MM.1S (cell line): ENCODE measurements at regions not wholly inside any gene's neighbourhood (a gene's known extent, or its start where the extent isn't known, plus 50 kb on each side); places are given as distances from the start of the nearest gene placed in this dataset.

Experiments
- DNase-seq: peaks from one replicate; pipeline ENCODE4 v3.0.0-alpha.2; 2015
- H2AFZ ChIP-seq: fragments of 300-600 bp; sonication (generic); 2 replicates; pipeline ENCODE4 v1.6.0; 2016; ENCODE audit warnings: antibody characterized with exemption, low read length
- H3F3A ChIP-seq: fragments of 300-600 bp; sonication (generic); 2 replicates; pipeline ENCODE4 v1.6.1; 2016; ENCODE audit warnings: mild to moderate bottlenecking, antibody characterized with exemption, low read length, moderate library complexity, mixed read lengths; ENCODE audit not compliant: insufficient read depth
- H3K27ac ChIP-seq: fragments of 300-600 bp; sonication (generic); 2 replicates; pipeline ENCODE4 v1.5.1; 2016; ENCODE audit warnings: mild to moderate bottlenecking, low read length
- H3K27me3 ChIP-seq: fragments of 300-600 bp; sonication (generic); replicated peaks from 2 replicates; pipeline ENCODE4 v1.6.0; 2016; ENCODE audit warnings: low read length; ENCODE audit not compliant: insufficient read depth
- H3K36me3 ChIP-seq: fragments of 300-600 bp; sonication (generic); replicated peaks from 2 replicates; pipeline ENCODE4 v1.6.1; 2016; ENCODE audit warnings: mild to moderate bottlenecking, low read length, mixed read lengths; ENCODE audit not compliant: insufficient read depth
- H3K4me1 ChIP-seq: fragments of 300-600 bp; sonication (generic); 2 replicates; pipeline ENCODE4 v1.6.1; 2016; ENCODE audit warnings: low read length, mixed read lengths
- H3K4me2 ChIP-seq: fragments of 300-600 bp; sonication (generic); 2 replicates; pipeline ENCODE4 v1.6.0; 2016; ENCODE audit warnings: low read depth, low read length
- H3K4me3 ChIP-seq: fragments of 300-600 bp; sonication (generic); 2 replicates; pipeline ENCODE4 v1.5.1; 2016; ENCODE audit warnings: low read length, mixed read lengths
- H3K79me2 ChIP-seq: fragments of 300-600 bp; sonication (generic); 2 replicates; pipeline ENCODE4 v1.6.1; 2016; ENCODE audit warnings: mixed run types, low read length, mixed read lengths
- H3K9ac ChIP-seq: fragments of 300-600 bp; sonication (generic); 2 replicates; pipeline ENCODE4 v1.6.1; 2016; ENCODE audit warnings: low read length, mixed read lengths
- H3K9me2 ChIP-seq: fragments of 300-600 bp; sonication (generic); replicated peaks from 2 replicates; pipeline ENCODE4 v1.6.1; 2016; ENCODE audit warnings: mild to moderate bottlenecking, low read length, mixed read lengths; ENCODE audit not compliant: insufficient read depth
- H3K9me3 ChIP-seq: fragments of 300-600 bp; sonication (generic); replicated peaks from 2 replicates; pipeline ENCODE4 v1.6.1; 2016; ENCODE audit warnings: mild to moderate bottlenecking, low read length, mixed read lengths; ENCODE audit not compliant: insufficient read depth
- H4K20me1 ChIP-seq: fragments of 300-600 bp; sonication (generic); 2 replicates; pipeline ENCODE4 v1.6.1; 2016; ENCODE audit warnings: mild to moderate bottlenecking, low read length, moderate library complexity, mixed read lengths; ENCODE audit not compliant: insufficient read depth
- CTCF ChIP-seq: fragments of 300-600 bp; sonication (generic); IDR thresholded peaks from 2 replicates; pipeline ENCODE4 v1.5.1; 2016; ENCODE audit warnings: antibody characterized with exemption, low read length, mixed read lengths
- EZH2 ChIP-seq: fragments of 300-600 bp; sonication (generic); optimal IDR thresholded peaks from 2 replicates; pipeline ENCODE3; 2017; ENCODE audit warnings: low read depth, mild to moderate bottlenecking, antibody characterized with exemption, low read length, mixed read lengths
- EZH2phosphoT487 ChIP-seq: fragments of 300-600 bp; sonication (generic); IDR thresholded peaks from 2 replicates; pipeline ENCODE4 v1.6.1; 2018; ENCODE audit warnings: antibody characterized with exemption, low read length

GRCh38 chr17:79517827-79518584 is 92.8 kb downstream of the RBFOX3 start:
- H3K9me2 ChIP-seq: no peaks in the 10 kb centered on the region
- no peaks in the 10 kb centered on the region for H3K9me3 ChIP-seq
- H3K4me2 ChIP-seq: no peak overlapping the region
- no peaks in the 10 kb centered on the region for H3F3A ChIP-seq
- no peak overlapping the region for H2AFZ ChIP-seq
- no peaks in the 10 kb centered on the region for H3K4me1 ChIP-seq
- H3K9ac ChIP-seq: no peak overlapping the region
- H3K27ac ChIP-seq: no peak overlapping the region
- no peak for DNase-seq
- TF ChIP-seq CTCF (no peak), EZH2 (no peak), EZH2phosphoT487 (no peak)
- H3K36me3 ChIP-seq: no peaks in the 10 kb centered on the region
- no peak overlapping the region for H3K4me3 ChIP-seq
- no peaks in the 10 kb centered on the region for H3K79me2 ChIP-seq
- H3K27me3 ChIP-seq: peaks cover 98% of the 10 kb centered on the region
- no peaks in the 10 kb centered on the region for H4K20me1 ChIP-seq

- no peaks in the 10 kb centered on the region for H3K36me3 ChIP-seq
- no peak for DNase-seq
- no peaks in the 10 kb centered on the region for H3F3A ChIP-seq
- H3K4me2 ChIP-seq: no peak overlapping the region
- no peaks in the 10 kb centered on the region for H4K20me1 ChIP-seq
- no peak overlapping the region for H2AFZ ChIP-seq
- no peaks in the 10 kb centered on the region for H3K9me2 ChIP-seq
- no peaks in the 10 kb centered on the region for H3K4me1 ChIP-seq
- no peak for TF ChIP-seq EZH2
- TF ChIP-seq EZH2phosphoT487: no peak
- TF ChIP-seq CTCF: no peak
- H3K27me3 ChIP-seq: peaks cover 82% of the 10 kb centered on the region
- no peak overlapping the region for H3K4me3 ChIP-seq
- no peak overlapping the region for H3K27ac ChIP-seq
- H3K9ac ChIP-seq: no peak overlapping the region
- no peaks in the 10 kb centered on the region for H3K79me2 ChIP-seq
- H3K9me3 ChIP-seq: no peaks in the 10 kb centered on the region
Measured at GRCh38 chr17:79515646-79516571, 94.9 kb downstream of the RBFOX3 start.

GRCh38 chr17:79515110-79515509 is 95.7 kb downstream of the RBFOX3 start:
- no peaks in the 10 kb centered on the region for H3K9me3 ChIP-seq
- H3K9ac ChIP-seq: no peak overlapping the region
- H3F3A ChIP-seq: no peaks in the 10 kb centered on the region
- H3K4me2 ChIP-seq: no peak overlapping the region
- H4K20me1 ChIP-seq: no peaks in the 10 kb centered on the region
- DNase-seq: no peak
- no peaks in the 10 kb centered on the region for H3K79me2 ChIP-seq
- no peak overlapping the region for H3K4me3 ChIP-seq
- H3K9me2 ChIP-seq: no peaks in the 10 kb centered on the region
- TF ChIP-seq EZH2: no peak
- TF ChIP-seq EZH2phosphoT487: no peak
- TF ChIP-seq CTCF: no peak
- no peaks in the 10 kb centered on the region for H3K36me3 ChIP-seq
- peaks cover 82% of the 10 kb centered on the region for H3K27me3 ChIP-seq
- H2AFZ ChIP-seq: no peak overlapping the region
- H3K27ac ChIP-seq: no peak overlapping the region
- H3K4me1 ChIP-seq: no peaks in the 10 kb centered on the region
